PC-9 (cell line): ENCODE measurements at regions not wholly inside any gene's neighbourhood (a gene's known extent, or its start where the extent isn't known, plus 50 kb on each side); places are given as distances from the start of the nearest gene placed in this dataset.

Experiments used
- CTCF ChIP-seq: fragments of 200-600 bp; sonication (generic); conservative IDR thresholded peaks from 2 replicates; pipeline ENCODE4 v1.6.1; 2017; ENCODE audit warnings: mixed run types, antibody characterized with exemption, mild to moderate bottlenecking, moderate library complexity
- EZH2 ChIP-seq: fragments of 200-600 bp; sonication (generic); IDR thresholded peaks from 2 replicates; pipeline ENCODE4 v1.8.0; 2017; ENCODE audit warnings: antibody characterized with exemption, low read depth

- no peak for TF ChIP-seq CTCF
- no peak for TF ChIP-seq EZH2
Measured at GRCh38 chr6:163776906-163777686, 362.6 kb downstream of the QKI start.
